GM13976 (cell line): ENCODE measurements at regions not wholly inside any gene's neighbourhood (a gene's known extent, or its start where the extent isn't known, plus 50 kb on each side); places are given as distances from the start of the nearest gene placed in this dataset.
"Not testable (repeated sequence)": the region's sequence is repeated elsewhere in the genome, so short reads cannot be mapped to it uniquely, and the experiment has no call there.

Experiments
- DNase-seq: peaks from one replicate; pipeline ENCODE4 v3.0.0; 2012; ENCODE audit warnings: low spot score
- in situ Hi-C: fragments of 300-500 bp; cut with MboI; formaldehyde crosslinking; loops from one replicate; pipeline ENCODE4 v1.12.0; 2022; ENCODE audit warnings: low sequenced_read_pairs, mixed read lengths, inconsistent platforms; ENCODE audit not compliant: unreplicated experiment
- TF ChIP-seq, protein P1 (sequence below): IDR thresholded peaks from 2 replicates; pipeline ENCODE4 v1.5.1; 2012; ENCODE audit warnings: borderline replicate concordance, mild to moderate bottlenecking; ENCODE audit not compliant: insufficient read depth; ENCODE audit errors: extremely low read depth, missing control alignments, control extremely low read depth

DNA sequence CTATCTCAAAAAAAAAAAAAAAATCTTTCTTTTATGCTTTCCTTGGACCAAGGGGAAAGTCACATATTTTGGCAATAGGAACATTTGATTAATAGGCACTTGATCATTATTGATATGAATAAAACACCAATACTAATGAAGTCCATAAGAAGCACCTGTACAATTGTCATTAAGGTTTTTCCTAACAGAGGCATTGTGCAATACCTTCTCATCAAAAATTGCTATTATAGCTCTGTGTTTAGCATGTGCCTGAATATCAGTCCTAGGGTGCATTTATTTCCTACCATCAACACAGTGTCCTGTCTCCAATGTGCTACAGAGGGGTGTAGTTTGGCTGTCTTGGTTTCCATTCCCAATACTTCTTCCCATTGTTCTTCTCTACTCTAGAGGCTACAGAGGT is 483.8 kb upstream of the SPRED2 start:
- no peak for DNase-seq
- TF ChIP-seq, protein P1, sequence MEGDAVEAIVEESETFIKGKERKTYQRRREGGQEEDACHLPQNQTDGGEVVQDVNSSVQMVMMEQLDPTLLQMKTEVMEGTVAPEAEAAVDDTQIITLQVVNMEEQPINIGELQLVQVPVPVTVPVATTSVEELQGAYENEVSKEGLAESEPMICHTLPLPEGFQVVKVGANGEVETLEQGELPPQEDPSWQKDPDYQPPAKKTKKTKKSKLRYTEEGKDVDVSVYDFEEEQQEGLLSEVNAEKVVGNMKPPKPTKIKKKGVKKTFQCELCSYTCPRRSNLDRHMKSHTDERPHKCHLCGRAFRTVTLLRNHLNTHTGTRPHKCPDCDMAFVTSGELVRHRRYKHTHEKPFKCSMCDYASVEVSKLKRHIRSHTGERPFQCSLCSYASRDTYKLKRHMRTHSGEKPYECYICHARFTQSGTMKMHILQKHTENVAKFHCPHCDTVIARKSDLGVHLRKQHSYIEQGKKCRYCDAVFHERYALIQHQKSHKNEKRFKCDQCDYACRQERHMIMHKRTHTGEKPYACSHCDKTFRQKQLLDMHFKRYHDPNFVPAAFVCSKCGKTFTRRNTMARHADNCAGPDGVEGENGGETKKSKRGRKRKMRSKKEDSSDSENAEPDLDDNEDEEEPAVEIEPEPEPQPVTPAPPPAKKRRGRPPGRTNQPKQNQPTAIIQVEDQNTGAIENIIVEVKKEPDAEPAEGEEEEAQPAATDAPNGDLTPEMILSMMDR, result no peak
- in situ Hi-C loops, result no loop called here

- in situ Hi-C loops, result no loop called here
- TF ChIP-seq, protein P1, result no peak
- no peak for DNase-seq
Observed at GRCh38 chr2:65915273-65915672, 482.9 kb upstream of the SPRED2 start.

GRCh38 chr2:65914244-65914786 is 481.9 kb upstream of the SPRED2 start:
- TF ChIP-seq, protein P1, result no peak
- DNase-seq, result no peak
- in situ Hi-C loops, result no loop called here

DNA sequence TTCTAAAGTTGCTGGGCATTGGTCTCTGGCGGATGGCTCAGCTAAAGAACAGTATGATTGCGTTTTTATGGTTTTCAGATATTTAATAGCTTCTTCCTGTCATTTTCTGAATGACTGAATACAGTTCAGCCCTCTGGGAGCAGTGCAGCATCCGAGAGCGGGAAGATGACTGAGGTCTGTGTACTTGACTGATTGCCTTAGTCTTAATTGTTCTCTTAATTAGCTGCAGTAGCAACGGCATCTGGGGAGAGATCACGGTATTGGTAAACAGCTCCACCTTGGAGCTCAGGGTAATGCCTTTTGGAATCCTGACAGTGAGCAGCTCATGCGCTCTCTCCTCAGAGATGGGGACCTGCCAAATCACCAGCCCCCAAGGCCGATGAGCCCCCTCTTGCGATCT is 481.4 kb upstream of the SPRED2 start:
- TF ChIP-seq, protein P1, result no peak
- no peak for DNase-seq
- in situ Hi-C loops, result no loop called here

DNA sequence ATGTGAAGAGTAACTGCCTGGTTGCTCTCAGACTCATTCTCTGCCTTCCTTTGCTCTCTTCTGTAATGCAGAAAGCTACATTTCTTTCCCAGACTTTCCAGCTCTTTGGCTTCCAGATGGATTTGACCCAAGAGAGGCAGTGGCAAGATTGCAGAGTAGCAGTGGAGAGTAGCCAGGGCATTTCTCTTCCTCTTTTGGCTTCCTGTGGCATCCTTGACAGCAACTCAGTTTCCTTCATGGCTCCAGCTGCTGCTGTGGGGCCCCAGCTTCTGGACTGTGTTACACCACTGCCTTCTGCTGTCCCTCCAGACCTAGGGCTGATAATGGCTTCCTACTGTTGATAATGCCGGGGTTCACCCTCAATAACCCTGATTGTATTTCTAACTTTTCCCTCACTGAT is 469.4 kb upstream of the SPRED2 start:
- in situ Hi-C loops, result no loop called here
- no peak for DNase-seq
- TF ChIP-seq, protein P1, result no peak

DNA sequence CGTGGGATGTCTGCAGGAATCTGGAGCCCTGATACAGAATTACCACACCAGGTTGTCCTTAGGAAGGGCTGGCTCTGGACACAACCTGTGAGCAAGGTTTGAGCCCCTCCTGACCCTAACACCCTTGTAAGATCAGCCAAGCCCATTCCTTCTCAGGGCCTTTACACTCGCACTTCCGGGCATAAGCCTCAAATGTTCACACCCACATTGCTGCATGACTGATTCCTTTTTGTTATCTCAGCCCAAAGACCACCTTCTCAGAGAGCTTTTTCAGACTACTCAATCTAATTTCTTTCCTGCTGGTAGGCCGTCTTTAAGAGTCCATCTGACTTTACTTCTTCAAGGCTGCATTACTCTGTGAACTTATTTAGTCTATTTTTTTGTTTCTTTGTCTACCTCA is 464.0 kb upstream of the SPRED2 start:
- no peak for DNase-seq
- in situ Hi-C loops, result no loop called here
- TF ChIP-seq, protein P1, result no peak

- DNase-seq, in situ Hi-C loops: not testable (repeated sequence)
Observed at GRCh38 chr2:65890131-65890530, 457.7 kb upstream of the SPRED2 start.
